ENCODE measurements at regions not wholly inside any gene's neighbourhood (a gene's known extent, or its start where the extent isn't known, plus 50 kb on each side); places are given as distances from the start of the nearest gene placed in this dataset.

DNA sequence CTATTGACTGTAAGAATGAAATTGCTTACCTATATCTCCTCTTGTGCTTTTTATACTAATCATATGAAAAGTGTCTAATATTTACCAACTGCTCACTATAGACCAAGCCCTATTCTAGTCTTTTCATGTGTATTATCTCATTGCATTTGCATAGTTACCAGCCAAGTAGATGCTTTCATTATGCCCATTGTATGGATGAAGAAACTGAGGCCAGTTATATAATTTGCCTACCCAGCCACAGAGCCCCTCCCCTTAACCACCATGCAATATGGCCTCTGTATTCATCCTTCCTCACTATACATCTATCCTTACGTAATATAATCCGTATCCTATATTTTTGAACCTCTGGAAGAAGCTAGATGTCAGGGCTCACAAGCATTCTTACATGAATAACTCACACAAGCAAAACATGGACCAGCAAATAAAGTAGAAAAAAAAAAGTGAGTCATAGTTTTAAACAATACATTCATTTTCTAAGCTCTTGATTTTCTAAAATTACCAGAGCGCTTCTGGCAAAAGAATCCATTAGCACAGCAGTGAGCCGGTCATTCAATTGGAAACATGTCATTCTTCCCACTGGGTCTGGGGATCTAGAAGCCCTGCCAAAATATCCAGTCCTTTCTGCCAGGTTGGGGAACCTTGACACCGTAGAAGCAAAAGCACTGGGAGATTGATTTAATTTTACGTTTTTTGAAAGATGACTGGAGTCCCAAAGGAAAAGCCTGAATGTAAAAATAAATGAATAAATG lies 80.0 kb downstream of the C11orf91 start:
- Histone ChIP-seq H3K79me1 (ENCODE audit: insufficient read depth, low read depth, low read length, poor library complexity, severe bottlenecking) (no peaks in the 10 kb centered on the region), H3K4me1 (ENCODE audit: insufficient read depth, low read length) (peaks cover 2% of the 10 kb centered on the region; the same call in 1 of the 2 replicates), H3K23ac (ENCODE audit: insufficient read length, low read depth, low read length) (no peak overlapping the region), H3K9me3 (ENCODE audit: control insufficient read depth, low read depth, low read length) (no peaks in the 10 kb centered on the region), H2BK12ac (ENCODE audit: insufficient read length, low read depth, low read length) (no peak overlapping the region), H3K18ac (ENCODE audit: insufficient read length, low read depth, low read length) (no peak overlapping the region), H3K27me3 (ENCODE audit: insufficient read depth, low read length) (no peaks in the 10 kb centered on the region), H3K27ac (ENCODE audit: insufficient read length, low read depth, low read length) (no peak overlapping the region), H2BK15ac (ENCODE audit: low read depth, low read length) (no peak overlapping the region), H2BK5ac (ENCODE audit: insufficient read length, low read length) (no peak overlapping the region), H4K5ac (ENCODE audit: insufficient read length, low read depth, low read length) (no peak overlapping the region), H3T11ph (ENCODE audit: low read length) (no peak overlapping the region), H3K9ac (ENCODE audit: extremely low read depth, insufficient read length, low read length) (no peak overlapping the region), H3K4ac (ENCODE audit: low read depth, low read length) (no peak overlapping the region), H4K91ac (ENCODE audit: insufficient read length, low read depth, low read length) (no peak overlapping the region), H3K23me2 (ENCODE audit: insufficient read length, low read depth, low read length, poor library complexity, severe bottlenecking) (no peaks in the 10 kb centered on the region), H3K56ac (ENCODE audit: insufficient read length, low read depth, low read length) (no peak overlapping the region), H3K4me2 (ENCODE audit: insufficient read depth, insufficient read length, low read length) (no peak overlapping the region), H4K20me1 (ENCODE audit: control insufficient read depth, insufficient read depth, insufficient read length) (no peaks in the 10 kb centered on the region), H2BK120ac (ENCODE audit: low read depth, low read length, poor library complexity, severe bottlenecking) (no peak overlapping the region), H2AFZ (ENCODE audit: low read length) (no peak overlapping the region), H2BK20ac (ENCODE audit: low read depth, low read length, poor library complexity, severe bottlenecking) (no peak overlapping the region), H3K79me2 (ENCODE audit: insufficient read depth, low read length) (no peaks in the 10 kb centered on the region), H2AK5ac (ENCODE audit: insufficient read length, low read length) (no peak overlapping the region), H3K14ac (ENCODE audit: insufficient read depth, low read length) (no peak overlapping the region), H4K8ac (replicated peaks; ENCODE audit: insufficient read length, low read depth, low read length) (no peak overlapping the region)
- Mint-ChIP-seq H3K4me3 (no peak overlapping the region), H3K36me3 (ENCODE audit: insufficient read depth in 1 of 3, low read depth in 3 of 3) (no peaks in the 10 kb centered on the region), H3K27ac (no peak overlapping the region), H3K9me3 (no peaks in the 10 kb centered on the region; a peak in 1 of 5 replicates), H3K27me3 (ENCODE audit: low read depth) (no peaks in the 10 kb centered on the region; the same call in 1 of the 2 replicates), H3K4me1 (peaks cover 9 to 14% of the 10 kb centered on the region in 2 experiments)
- TF ChIP-seq, protein P1, sequence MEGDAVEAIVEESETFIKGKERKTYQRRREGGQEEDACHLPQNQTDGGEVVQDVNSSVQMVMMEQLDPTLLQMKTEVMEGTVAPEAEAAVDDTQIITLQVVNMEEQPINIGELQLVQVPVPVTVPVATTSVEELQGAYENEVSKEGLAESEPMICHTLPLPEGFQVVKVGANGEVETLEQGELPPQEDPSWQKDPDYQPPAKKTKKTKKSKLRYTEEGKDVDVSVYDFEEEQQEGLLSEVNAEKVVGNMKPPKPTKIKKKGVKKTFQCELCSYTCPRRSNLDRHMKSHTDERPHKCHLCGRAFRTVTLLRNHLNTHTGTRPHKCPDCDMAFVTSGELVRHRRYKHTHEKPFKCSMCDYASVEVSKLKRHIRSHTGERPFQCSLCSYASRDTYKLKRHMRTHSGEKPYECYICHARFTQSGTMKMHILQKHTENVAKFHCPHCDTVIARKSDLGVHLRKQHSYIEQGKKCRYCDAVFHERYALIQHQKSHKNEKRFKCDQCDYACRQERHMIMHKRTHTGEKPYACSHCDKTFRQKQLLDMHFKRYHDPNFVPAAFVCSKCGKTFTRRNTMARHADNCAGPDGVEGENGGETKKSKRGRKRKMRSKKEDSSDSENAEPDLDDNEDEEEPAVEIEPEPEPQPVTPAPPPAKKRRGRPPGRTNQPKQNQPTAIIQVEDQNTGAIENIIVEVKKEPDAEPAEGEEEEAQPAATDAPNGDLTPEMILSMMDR (conservative IDR thresholded peaks at IDR 0.05): no peak
- 100% methylated on average over 2 of the region's 6 CpGs for WGBS (ENCODE audit: extremely low coverage, insufficient read length, low lambda C conversion rate)
- no peak for DNase-seq
